Testis (tissue), 2 donors: ENCODE measurements at regions not wholly inside any gene's neighbourhood (a gene's known extent, or its start where the extent isn't known, plus 50 kb on each side); places are given as distances from the start of the nearest gene placed in this dataset.

Experiments
- DNase-seq: peaks from one replicate; pipeline ENCODE4 v3.0.0-alpha.2; 2019
- H3K27ac ChIP-seq, 2 donors: fragments of 200-600 bp; sonication (generic); one replicate each; pipeline ENCODE4 v1.5.1; 2019
- H3K27me3 ChIP-seq: fragments of 200-600 bp; sonication (generic); one replicate; pipeline ENCODE4 v1.5.1; 2019
- H3K36me3 ChIP-seq: fragments of 200-600 bp; sonication (generic); one replicate; pipeline ENCODE4 v1.5.1; 2017; ENCODE audit warnings: low read depth; ENCODE audit errors: missing control alignments
- H3K4me1 ChIP-seq: fragments of 200-600 bp; sonication (generic); one replicate; pipeline ENCODE4 v1.5.1; 2019
- H3K4me3 ChIP-seq, 2 donors: fragments of 200-600 bp; sonication (generic); one replicate each; pipeline ENCODE4 v1.5.1; 2017 to 2019
- H3K9me3 ChIP-seq: fragments of 200-600 bp; sonication (generic); one replicate; pipeline ENCODE4 v1.5.1; 2017
- POLR2A ChIP-seq: fragments of 450-650 bp; IDR thresholded peaks from one replicate; pipeline ENCODE4 v1.6.1; 2017; ENCODE audit warnings: antibody characterized with exemption, mild to moderate bottlenecking, moderate library complexity
- WGBS, 2 donors: methylation state at CpG; one replicate each; pipeline ENCODE4 v1.1.5; 2018; 5-methylcytosine and 5-hydroxymethylcytosine counted together
- intact Hi-C: fragments of 100-400 bp; cut with DNase I; formaldehyde crosslinking; loops from one replicate; pipeline ENCODE4 v1.15.1; 2023; ENCODE audit warnings: low total_unique reads
- TF ChIP-seq, protein P1 (sequence below), 3 experiments: fragments of 450-650 bp in 2 of 3; fragments of 200-600 bp in 1 of 3; sonication (generic) in 1 of 3; IDR thresholded peaks; one replicate each; pipeline ENCODE4 v1.5.1; 2016 to 2019; ENCODE audit warnings: antibody characterized with exemption in 3 of 3, mild to moderate bottlenecking in 2 of 3, moderate library complexity in 1 of 3

DNA sequence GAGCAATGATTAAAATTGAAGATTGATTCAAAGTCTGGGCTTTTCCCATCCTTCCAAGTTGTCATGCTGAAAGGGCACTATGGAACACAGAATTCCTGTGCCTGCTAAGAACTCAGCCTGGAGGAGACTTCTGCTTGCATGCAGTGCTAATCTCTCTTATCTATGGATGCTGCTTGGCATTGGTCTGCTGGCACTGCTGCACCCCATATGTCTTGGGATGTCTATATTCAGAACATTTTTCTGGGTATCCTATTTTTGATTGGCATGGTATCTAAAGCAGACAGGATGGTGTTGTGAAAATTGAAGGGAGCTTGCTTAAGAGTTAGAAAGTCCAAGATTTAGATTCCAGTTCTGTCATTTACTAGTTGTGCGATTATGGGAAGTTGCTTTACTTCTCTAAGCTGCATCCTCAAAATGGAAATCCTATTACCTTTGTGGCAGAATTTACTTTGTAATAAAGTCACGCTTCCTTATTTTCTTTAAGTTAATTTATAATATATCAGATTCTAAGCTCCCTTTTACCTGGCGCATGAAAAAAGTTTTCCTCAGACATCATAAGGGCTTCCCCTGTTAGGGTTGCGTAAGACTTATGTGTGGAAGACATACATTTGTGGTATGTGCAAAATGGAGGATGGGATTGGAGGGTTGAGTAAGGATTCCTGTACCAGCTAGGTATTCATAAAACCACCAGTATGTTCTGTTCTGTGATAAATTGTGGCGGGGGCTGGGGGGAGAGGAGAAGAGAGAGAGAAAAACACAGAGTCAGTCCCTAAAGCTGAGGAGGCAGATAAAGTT is 254.0 kb downstream of the DMAC1 start:
- DNase-seq = no peak
- H3K27ac ChIP-seq = no peak overlapping the region
- H3K27me3 ChIP-seq = no peaks in the 10 kb centered on the region
- H3K4me3 ChIP-seq = no peak overlapping the region
- H3K4me1 ChIP-seq = no peaks in the 10 kb centered on the region
- 89 to 94% methylated on average over 5 of the region's 5 CpGs for WGBS, 2 donors
- H3K9me3 ChIP-seq = no peaks in the 10 kb centered on the region
- intact Hi-C loops = no loop called here
- no peaks in the 10 kb centered on the region for H3K36me3 ChIP-seq
- TF ChIP-seq, protein P1, sequence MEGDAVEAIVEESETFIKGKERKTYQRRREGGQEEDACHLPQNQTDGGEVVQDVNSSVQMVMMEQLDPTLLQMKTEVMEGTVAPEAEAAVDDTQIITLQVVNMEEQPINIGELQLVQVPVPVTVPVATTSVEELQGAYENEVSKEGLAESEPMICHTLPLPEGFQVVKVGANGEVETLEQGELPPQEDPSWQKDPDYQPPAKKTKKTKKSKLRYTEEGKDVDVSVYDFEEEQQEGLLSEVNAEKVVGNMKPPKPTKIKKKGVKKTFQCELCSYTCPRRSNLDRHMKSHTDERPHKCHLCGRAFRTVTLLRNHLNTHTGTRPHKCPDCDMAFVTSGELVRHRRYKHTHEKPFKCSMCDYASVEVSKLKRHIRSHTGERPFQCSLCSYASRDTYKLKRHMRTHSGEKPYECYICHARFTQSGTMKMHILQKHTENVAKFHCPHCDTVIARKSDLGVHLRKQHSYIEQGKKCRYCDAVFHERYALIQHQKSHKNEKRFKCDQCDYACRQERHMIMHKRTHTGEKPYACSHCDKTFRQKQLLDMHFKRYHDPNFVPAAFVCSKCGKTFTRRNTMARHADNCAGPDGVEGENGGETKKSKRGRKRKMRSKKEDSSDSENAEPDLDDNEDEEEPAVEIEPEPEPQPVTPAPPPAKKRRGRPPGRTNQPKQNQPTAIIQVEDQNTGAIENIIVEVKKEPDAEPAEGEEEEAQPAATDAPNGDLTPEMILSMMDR (IDR thresholded peaks at IDR 0.05) = no peak
- TF ChIP-seq POLR2A = no peak

DNA sequence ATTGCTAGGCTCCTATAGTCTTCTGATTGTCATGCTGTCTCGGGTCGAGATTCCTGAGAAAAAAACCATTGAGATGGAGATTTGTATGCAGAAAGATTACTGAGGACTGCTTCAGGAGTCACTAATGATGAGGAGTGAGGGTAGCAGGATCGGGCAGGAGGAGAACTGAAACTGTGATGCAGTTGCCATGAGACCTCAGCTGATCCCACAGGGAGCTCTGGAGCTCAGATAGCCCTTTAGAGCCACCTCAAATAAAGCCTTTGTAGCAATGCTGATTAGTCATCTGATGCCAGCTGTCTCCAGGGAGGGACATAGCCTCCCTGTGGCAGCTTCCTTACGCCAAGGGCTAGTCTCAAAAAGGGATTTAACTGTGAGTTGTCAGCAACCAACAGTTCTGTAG is 256.9 kb downstream of the DMAC1 start:
- no peak for DNase-seq

DNA sequence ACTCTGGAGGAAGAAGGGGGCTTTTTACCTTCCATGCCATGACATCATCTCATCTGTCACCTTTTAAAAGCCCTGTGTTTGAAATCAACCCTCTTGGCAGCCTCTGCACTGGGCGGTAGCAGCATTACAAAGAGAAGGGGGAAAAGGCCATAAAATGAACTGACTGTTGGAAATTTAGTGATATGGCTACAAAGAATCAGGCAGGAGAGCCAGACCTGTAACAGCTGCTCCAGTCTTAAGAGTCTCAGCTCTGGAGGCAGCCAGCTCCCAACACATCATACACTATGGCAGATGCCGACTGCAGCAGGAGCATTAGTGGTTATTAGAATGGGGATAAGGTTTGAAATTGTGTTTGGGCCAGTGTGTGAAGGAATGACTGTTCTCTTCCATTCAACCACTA is 257.5 kb downstream of the DMAC1 start:
- intact Hi-C loops = no loop called here
- Histone ChIP-seq H3K4me1 (no peaks in the 10 kb centered on the region), H3K27ac (no peak overlapping the region), H3K36me3 (no peaks in the 10 kb centered on the region), H3K9me3 (no peaks in the 10 kb centered on the region), H3K4me3 (no peak overlapping the region), H3K27me3 (no peaks in the 10 kb centered on the region)
- DNase-seq = no peak
- TF ChIP-seq POLR2A = no peak
- TF ChIP-seq, protein P1 (IDR thresholded peaks at IDR 0.05) = no peak
- 85 to 93% methylated on average over 2 of the region's 2 CpGs for WGBS, 2 donors

More for the DNA sequence above, 256.9 kb downstream of the DMAC1 start:
- no peaks in the 10 kb centered on the region for H3K27me3 ChIP-seq
- WGBS, 2 donors = 81 to 90% methylated on average over 4 of the region's 4 CpGs
- H3K4me1 ChIP-seq = no peaks in the 10 kb centered on the region
- H3K4me3 ChIP-seq = no peak overlapping the region
- TF ChIP-seq, protein P1 (IDR thresholded peaks at IDR 0.05) = no peak
- no peak for TF ChIP-seq POLR2A
- no peaks in the 10 kb centered on the region for H3K9me3 ChIP-seq
- no peaks in the 10 kb centered on the region for H3K36me3 ChIP-seq
- intact Hi-C loops = no loop called here
- no peak overlapping the region for H3K27ac ChIP-seq

DNA sequence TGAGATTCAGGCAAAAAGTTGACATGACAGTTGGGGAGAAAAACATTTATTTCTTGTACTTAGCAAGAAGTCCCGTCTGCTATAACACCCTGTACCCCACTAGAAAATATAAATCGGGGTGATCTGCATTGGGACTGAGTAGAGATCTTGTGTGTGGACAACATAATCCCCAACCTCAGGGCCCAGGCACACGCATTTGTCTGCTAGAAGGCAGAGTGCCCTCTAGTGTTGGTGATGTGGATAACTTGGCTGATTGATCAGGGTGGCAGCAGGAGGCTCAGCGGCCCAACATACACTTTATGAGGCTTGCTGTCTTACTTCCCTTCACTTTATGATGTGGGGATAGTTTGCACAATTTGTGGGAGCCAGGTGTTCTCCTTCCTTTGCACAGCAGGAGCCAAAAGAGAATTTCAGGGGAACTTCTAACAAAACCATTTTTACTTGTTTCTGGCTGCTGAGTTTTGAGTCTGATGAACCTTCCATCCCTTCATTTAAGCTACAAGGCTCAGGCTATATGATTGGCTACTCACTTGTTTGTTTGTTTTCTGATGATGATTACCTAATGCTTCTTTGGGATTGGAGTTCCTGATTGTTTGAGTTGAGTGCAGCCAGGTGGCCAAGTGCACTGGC is 263.2 kb downstream of the DMAC1 start:
- intact Hi-C loops = no loop called here
- Histone ChIP-seq H3K4me1 (no peaks in the 10 kb centered on the region), H3K9me3 (no peaks in the 10 kb centered on the region), H3K27me3 (no peaks in the 10 kb centered on the region), H3K36me3 (no peaks in the 10 kb centered on the region), H3K4me3 (no peak overlapping the region), H3K27ac (no peak overlapping the region)
- DNase-seq = peak; percentile 78
- 50 to 78% methylated on average over 4 of the region's 4 CpGs for WGBS, 2 donors
- TF ChIP-seq, protein P1 (IDR thresholded peaks at IDR 0.05) = peak in 2 of 3 experiments; percentile 29 to 55
- TF ChIP-seq POLR2A = no peak
